ENCODE measurements at regions not wholly inside any gene's neighbourhood (a gene's known extent, or its start where the extent isn't known, plus 50 kb on each side); places are given as distances from the start of the nearest gene placed in this dataset.

- Histone ChIP-seq H3K9me3 (ENCODE audit: severe bottlenecking) (no peaks in the 10 kb centered on the region), H3K27ac (no peak overlapping the region), H3K27me3 (ENCODE audit: insufficient read depth, low read depth, severe bottlenecking) (no peaks in the 10 kb centered on the region), H3K4me3 (ENCODE audit: low read depth, low read length) (no peak overlapping the region), H3K36me3 (no peaks in the 10 kb centered on the region)
- DNase-seq = no peak
- no peak for TF ChIP-seq CTCF (IDR thresholded peaks at IDR 0.05; ENCODE audit: low read depth, low read length)
Observed at GRCh38 chr1:198918920-198919319, 280.1 kb downstream of the PTPRC start.

GRCh38 chr1:198919667-198920398 is 281.0 kb downstream of the PTPRC start:
- no peak for TF ChIP-seq CTCF (IDR thresholded peaks at IDR 0.05; ENCODE audit: low read depth, low read length)
- Histone ChIP-seq H3K36me3 (no peaks in the 10 kb centered on the region), H3K27ac (no peak overlapping the region), H3K9me3 (ENCODE audit: severe bottlenecking) (no peaks in the 10 kb centered on the region), H3K4me3 (ENCODE audit: low read depth, low read length) (no peak overlapping the region), H3K27me3 (ENCODE audit: insufficient read depth, low read depth, severe bottlenecking) (no peaks in the 10 kb centered on the region)
- no peak for DNase-seq

GRCh38 chr1:198922638-198923430 is 284.0 kb downstream of the PTPRC start:
- no peak for DNase-seq

GRCh38 chr1:198923993-198924392 is 285.2 kb downstream of the PTPRC start:
- no peaks in the 10 kb centered on the region for H3K36me3 ChIP-seq
- no peak overlapping the region for H3K27ac ChIP-seq
- no peak for TF ChIP-seq CTCF (IDR thresholded peaks at IDR 0.05; ENCODE audit: low read depth, low read length)

More at GRCh38 chr1:198922638-198923430, 284.0 kb downstream of the PTPRC start:
- H3K27me3 ChIP-seq (ENCODE audit: insufficient read depth, low read depth, severe bottlenecking) = no peaks in the 10 kb centered on the region
- no peaks in the 10 kb centered on the region for H3K9me3 ChIP-seq (ENCODE audit: severe bottlenecking)
- TF ChIP-seq CTCF (IDR thresholded peaks at IDR 0.05; ENCODE audit: low read depth, low read length) = no peak
- no peaks in the 10 kb centered on the region for H3K36me3 ChIP-seq
- no peak overlapping the region for H3K27ac ChIP-seq
- no peak overlapping the region for H3K4me3 ChIP-seq (ENCODE audit: low read depth, low read length)

GRCh38 chr1:198925567-198925966 is 286.7 kb downstream of the PTPRC start:
- Histone ChIP-seq H3K27me3 (ENCODE audit: insufficient read depth, low read depth, severe bottlenecking) (no peaks in the 10 kb centered on the region), H3K9me3 (ENCODE audit: severe bottlenecking) (no peaks in the 10 kb centered on the region), H3K4me3 (ENCODE audit: low read depth, low read length) (no peak overlapping the region), H3K36me3 (no peaks in the 10 kb centered on the region), H3K27ac (no peak overlapping the region)
- TF ChIP-seq CTCF (IDR thresholded peaks at IDR 0.05; ENCODE audit: low read depth, low read length) = no peak
- no peak for DNase-seq

More at GRCh38 chr1:198923993-198924392, 285.2 kb downstream of the PTPRC start:
- no peaks in the 10 kb centered on the region for H3K27me3 ChIP-seq (ENCODE audit: insufficient read depth, low read depth, severe bottlenecking)
- DNase-seq = no peak
- H3K9me3 ChIP-seq (ENCODE audit: severe bottlenecking) = no peaks in the 10 kb centered on the region
- no peak overlapping the region for H3K4me3 ChIP-seq (ENCODE audit: low read depth, low read length)
